ENCODE measurements at regions not wholly inside any gene's neighbourhood (a gene's known extent, or its start where the extent isn't known, plus 50 kb on each side); places are given as distances from the start of the nearest gene placed in this dataset.

DNA sequence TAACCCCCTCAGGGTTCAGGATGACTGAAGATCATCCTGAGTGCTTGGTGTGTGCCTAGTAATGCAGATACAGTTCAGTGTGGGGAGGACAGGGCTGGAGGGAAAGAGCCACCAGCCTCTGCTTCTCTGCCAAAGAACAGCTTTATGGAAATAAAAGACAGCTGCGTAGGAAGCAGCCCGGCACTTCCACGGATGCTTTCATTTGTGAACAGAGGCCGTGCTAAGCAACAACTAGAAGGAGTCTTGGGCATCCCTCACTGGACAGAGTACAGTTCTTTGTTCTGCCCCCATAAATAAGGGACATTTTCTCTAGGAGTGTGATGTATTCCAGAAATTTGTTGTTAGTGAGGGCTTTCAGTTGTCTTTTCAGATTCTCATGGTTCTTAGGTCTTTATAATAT lies 194.8 kb upstream of the RGMA start:
- intact Hi-C loops (cut with DNase I), result no loop called here
- Histone ChIP-seq H3K27ac (no peak overlapping the region), H3K27me3 (no peaks in the 10 kb centered on the region), H3K4me1 (no peaks in the 10 kb centered on the region), H3K9ac (ENCODE audit: low read depth in 2 of 2, low read length in 2 of 2) (no peak overlapping the region), H3K36me3 (no peaks in the 10 kb centered on the region), H3K4me3 (no peak overlapping the region), H3K9me3 (no peaks in the 10 kb centered on the region)
- DNase-seq, result no peak
- TF ChIP-seq, protein P1, sequence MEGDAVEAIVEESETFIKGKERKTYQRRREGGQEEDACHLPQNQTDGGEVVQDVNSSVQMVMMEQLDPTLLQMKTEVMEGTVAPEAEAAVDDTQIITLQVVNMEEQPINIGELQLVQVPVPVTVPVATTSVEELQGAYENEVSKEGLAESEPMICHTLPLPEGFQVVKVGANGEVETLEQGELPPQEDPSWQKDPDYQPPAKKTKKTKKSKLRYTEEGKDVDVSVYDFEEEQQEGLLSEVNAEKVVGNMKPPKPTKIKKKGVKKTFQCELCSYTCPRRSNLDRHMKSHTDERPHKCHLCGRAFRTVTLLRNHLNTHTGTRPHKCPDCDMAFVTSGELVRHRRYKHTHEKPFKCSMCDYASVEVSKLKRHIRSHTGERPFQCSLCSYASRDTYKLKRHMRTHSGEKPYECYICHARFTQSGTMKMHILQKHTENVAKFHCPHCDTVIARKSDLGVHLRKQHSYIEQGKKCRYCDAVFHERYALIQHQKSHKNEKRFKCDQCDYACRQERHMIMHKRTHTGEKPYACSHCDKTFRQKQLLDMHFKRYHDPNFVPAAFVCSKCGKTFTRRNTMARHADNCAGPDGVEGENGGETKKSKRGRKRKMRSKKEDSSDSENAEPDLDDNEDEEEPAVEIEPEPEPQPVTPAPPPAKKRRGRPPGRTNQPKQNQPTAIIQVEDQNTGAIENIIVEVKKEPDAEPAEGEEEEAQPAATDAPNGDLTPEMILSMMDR (IDR thresholded peaks at IDR 0.05), result no peak

DNA sequence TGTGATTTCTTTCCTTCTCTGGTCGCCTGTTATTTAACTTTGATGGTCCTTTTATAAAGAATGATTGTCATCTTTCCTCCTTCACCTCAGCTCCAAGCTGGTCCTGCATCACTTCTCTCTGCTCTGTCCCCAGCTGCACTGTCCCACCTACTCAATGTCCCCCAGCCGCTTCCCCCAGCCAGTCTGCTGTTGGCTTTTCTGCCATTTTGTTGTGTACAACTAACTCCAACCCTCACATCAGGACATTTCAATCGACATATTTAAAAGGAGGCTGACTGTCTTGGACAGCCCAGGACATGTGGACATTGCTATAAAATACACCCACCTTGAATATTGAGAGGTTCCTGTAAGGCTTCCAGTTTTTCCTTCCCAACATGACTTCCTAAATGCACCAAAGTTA lies 193.8 kb upstream of the RGMA start:
- Histone ChIP-seq H3K9ac (ENCODE audit: low read depth in 2 of 2, low read length in 2 of 2) (no peak overlapping the region), H3K27ac (no peak overlapping the region), H3K4me1 (no peaks in the 10 kb centered on the region), H3K27me3 (no peaks in the 10 kb centered on the region), H3K36me3 (no peaks in the 10 kb centered on the region), H3K4me3 (no peak overlapping the region), H3K9me3 (no peaks in the 10 kb centered on the region)
- TF ChIP-seq, protein P1 (IDR thresholded peaks at IDR 0.05), result no peak
- no peak for DNase-seq
- intact Hi-C loops (cut with DNase I), result no loop called here

DNA sequence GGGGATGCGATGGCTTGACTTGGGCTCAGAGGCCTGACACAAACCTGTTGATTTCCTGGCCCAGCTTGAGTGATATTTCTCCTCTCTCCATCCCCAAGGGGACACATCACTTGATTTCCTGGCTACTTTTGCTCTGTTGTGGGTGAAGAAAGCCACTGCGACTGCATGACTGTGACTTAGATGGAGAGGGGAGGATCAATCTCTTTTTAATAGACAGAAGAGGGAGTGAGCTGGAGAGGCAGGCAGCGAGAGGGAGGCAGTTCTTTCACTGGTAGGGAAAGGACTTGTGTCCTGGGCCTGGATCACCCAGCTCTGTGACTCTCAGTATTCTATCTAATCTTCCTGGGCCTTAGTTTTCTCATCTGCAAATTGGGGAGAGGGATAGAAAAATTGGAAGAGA lies 189.8 kb upstream of the RGMA start:
- TF ChIP-seq, protein P1 (IDR thresholded peaks at IDR 0.05), result no peak
- Histone ChIP-seq H3K27me3 (no peaks in the 10 kb centered on the region), H3K9me3 (no peaks in the 10 kb centered on the region), H3K4me3 (no peak overlapping the region), H3K36me3 (no peaks in the 10 kb centered on the region), H3K27ac (no peak overlapping the region), H3K4me1 (no peaks in the 10 kb centered on the region), H3K9ac (ENCODE audit: low read depth in 2 of 2, low read length in 2 of 2) (no peak overlapping the region)
- intact Hi-C loops (cut with DNase I), result no loop called here
- no peak for DNase-seq

DNA sequence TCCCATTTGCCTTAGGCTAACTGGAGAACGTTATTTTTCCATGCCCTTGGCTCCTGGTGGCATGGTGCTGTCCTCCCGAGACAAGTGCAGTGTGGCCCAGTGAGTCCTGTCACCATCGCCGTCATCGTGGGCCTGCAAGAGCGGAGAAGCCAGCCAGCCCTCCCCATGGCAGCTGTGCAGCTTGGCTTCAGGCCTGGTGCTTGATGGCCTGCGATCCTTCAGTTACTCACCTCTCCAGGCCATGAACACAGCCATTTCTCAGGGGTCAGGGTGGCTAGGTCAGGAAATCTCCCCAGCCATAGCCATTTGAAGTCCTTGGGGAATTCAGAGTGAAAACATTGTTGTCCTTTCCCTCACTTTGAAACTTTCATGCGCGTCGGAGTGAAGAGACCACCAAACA lies 189.0 kb upstream of the RGMA start:
- intact Hi-C loops (cut with DNase I), result no loop called here
- no peak for DNase-seq
- Histone ChIP-seq H3K4me3 (no peak overlapping the region), H3K27me3 (no peaks in the 10 kb centered on the region), H3K9ac (ENCODE audit: low read depth in 2 of 2, low read length in 2 of 2) (no peak overlapping the region), H3K9me3 (no peaks in the 10 kb centered on the region), H3K36me3 (no peaks in the 10 kb centered on the region), H3K27ac (no peak overlapping the region), H3K4me1 (no peaks in the 10 kb centered on the region)
- TF ChIP-seq, protein P1 (IDR thresholded peaks at IDR 0.05), result no peak

DNA sequence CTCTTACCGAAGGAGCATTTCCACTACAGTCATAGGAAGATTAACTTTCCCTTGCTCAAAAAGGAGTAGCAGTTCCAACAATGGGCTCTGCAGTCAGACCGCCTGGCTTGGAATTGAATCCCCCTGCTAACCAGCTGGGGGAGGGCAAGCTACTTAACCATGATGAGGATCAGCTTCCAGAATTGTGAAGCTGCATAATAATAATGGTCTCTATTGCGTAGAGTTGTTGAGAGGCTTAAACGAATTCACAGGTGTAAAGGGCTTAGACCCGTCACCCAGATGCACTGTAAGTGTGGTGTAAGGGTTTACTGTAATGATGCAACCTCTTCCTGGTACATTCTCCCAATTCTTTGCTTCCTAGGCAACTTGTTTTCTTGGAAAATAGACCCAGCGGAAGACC lies 185.2 kb upstream of the RGMA start:
- TF ChIP-seq, protein P1 (IDR thresholded peaks at IDR 0.05), result no peak
- no peak overlapping the region for H3K4me3 ChIP-seq
- intact Hi-C loops (cut with DNase I), result no loop called here

DNA sequence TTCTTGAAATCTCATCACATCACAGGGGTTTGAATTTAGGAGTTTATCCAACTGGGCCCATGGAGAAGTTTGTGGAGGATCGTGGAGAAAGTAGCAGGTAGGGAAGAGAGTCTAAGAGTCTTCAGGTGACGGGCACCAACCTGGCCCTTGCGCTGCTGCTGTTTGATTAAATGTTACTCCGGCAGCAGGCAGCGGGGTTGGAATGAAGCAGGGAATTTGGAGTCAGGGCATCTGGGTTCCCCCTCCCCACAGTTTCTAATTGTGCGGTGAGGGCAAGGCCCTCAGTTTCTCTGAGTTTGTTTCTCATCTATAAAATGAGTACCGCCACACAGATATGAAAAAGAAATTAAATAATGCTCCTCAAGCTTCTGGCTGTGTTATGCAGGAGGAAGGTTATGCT lies 182.9 kb upstream of the RGMA start:
- TF ChIP-seq, protein P1 (IDR thresholded peaks at IDR 0.05), result no peak
- no peak overlapping the region for H3K27ac ChIP-seq
- intact Hi-C loops (cut with DNase I), result no loop called here
- no peaks in the 10 kb centered on the region for H3K9me3 ChIP-seq
- no peak overlapping the region for H3K9ac ChIP-seq (ENCODE audit: low read depth in 2 of 2, low read length in 2 of 2)
- H3K4me1 ChIP-seq, result no peaks in the 10 kb centered on the region
- H3K36me3 ChIP-seq, result no peaks in the 10 kb centered on the region
- no peaks in the 10 kb centered on the region for H3K27me3 ChIP-seq
- no peak overlapping the region for H3K4me3 ChIP-seq
- DNase-seq, result no peak

More for the DNA sequence above, 185.2 kb upstream of the RGMA start:
- Histone ChIP-seq H3K4me1 (no peaks in the 10 kb centered on the region), H3K27me3 (no peaks in the 10 kb centered on the region), H3K27ac (no peak overlapping the region), H3K36me3 (no peaks in the 10 kb centered on the region), H3K9me3 (no peaks in the 10 kb centered on the region), H3K9ac (ENCODE audit: low read depth in 2 of 2, low read length in 2 of 2) (no peak overlapping the region)
- DNase-seq, result no peak
